GM19351 (cell line): ENCODE measurements at regions not wholly inside any gene's neighbourhood (a gene's known extent, or its start where the extent isn't known, plus 50 kb on each side); places are given as distances from the start of the nearest gene placed in this dataset.

Source experiments
- ATAC-seq: cut with Tn5 transposase; IDR thresholded peaks from one replicate; pipeline ENCODE4 v1.9.1; 2021; ENCODE audit warnings: mild to moderate bottlenecking, moderate library complexity; ENCODE audit not compliant: unreplicated experiment

- no peak for ATAC-seq
Observed at GRCh38 chr14:47772652-47773051, 97.2 kb upstream of the MDGA2 start.

GRCh38 chr14:47763188-47763854, 87.9 kb upstream of the MDGA2 start:
- ATAC-seq: no peak

GRCh38 chr14:47746986-47747385, 71.6 kb upstream of the MDGA2 start:
- ATAC-seq: no peak

- no peak for ATAC-seq
Observed at GRCh38 chr14:47744155-47744554, 68.8 kb upstream of the MDGA2 start.

GRCh38 chr14:47739541-47739940, 64.1 kb upstream of the MDGA2 start:
- no peak for ATAC-seq

- no peak for ATAC-seq
Observed at GRCh38 chr14:47730296-47730695, 54.9 kb upstream of the MDGA2 start.
